ENCODE measurements at regions not wholly inside any gene's neighbourhood (a gene's known extent, or its start where the extent isn't known, plus 50 kb on each side); places are given as distances from the start of the nearest gene placed in this dataset.
"Not testable (repeated sequence)": the region's sequence is repeated elsewhere in the genome, so short reads cannot be mapped to it uniquely, and the experiment has no call there.

DNA sequence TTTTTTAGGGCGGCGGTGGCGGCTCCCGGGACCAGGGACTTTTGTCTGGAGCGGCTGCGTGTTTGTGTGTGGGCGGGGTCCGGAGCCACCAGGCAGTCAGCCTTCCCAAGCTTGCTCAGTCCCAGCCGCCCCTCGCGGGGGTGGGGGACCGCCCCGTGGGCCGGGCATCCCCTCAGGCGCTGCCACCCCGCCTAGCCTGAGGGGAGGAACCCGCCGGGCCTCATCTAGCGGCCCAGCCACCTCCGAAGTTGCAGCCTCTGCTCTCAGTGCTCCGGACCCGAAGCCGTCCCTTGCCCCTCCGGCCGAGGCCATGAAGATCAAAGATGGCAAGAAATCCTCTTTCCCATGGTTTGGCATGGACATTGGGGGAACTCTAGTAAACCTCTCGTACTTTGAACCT is 235.2 kb downstream of the OR4C45 start:
- TF ChIP-seq, protein P1, sequence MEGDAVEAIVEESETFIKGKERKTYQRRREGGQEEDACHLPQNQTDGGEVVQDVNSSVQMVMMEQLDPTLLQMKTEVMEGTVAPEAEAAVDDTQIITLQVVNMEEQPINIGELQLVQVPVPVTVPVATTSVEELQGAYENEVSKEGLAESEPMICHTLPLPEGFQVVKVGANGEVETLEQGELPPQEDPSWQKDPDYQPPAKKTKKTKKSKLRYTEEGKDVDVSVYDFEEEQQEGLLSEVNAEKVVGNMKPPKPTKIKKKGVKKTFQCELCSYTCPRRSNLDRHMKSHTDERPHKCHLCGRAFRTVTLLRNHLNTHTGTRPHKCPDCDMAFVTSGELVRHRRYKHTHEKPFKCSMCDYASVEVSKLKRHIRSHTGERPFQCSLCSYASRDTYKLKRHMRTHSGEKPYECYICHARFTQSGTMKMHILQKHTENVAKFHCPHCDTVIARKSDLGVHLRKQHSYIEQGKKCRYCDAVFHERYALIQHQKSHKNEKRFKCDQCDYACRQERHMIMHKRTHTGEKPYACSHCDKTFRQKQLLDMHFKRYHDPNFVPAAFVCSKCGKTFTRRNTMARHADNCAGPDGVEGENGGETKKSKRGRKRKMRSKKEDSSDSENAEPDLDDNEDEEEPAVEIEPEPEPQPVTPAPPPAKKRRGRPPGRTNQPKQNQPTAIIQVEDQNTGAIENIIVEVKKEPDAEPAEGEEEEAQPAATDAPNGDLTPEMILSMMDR (IDR thresholded peaks at IDR 0.05 in 4 of 5, conservative IDR thresholded peaks at IDR 0.05 in 1 of 5): no peak
- TF ChIP-seq POLR2A (IDR thresholded peaks at IDR 0.05): no peak
- intact Hi-C loops (cut with DNase I; ENCODE audit: low total_unique reads): no loop called here
- ATAC-seq: no peak
- Histone ChIP-seq H3K36me3 (no peaks in the 10 kb centered on the region), H3K4me1 (no peaks in the 10 kb centered on the region), H3K4me3 (no peak overlapping the region), H3K27ac (no peak overlapping the region), H3K9me3 (no peaks in the 10 kb centered on the region), H3K27me3 (no peaks in the 10 kb centered on the region)
- in situ Hi-C loops (cut with MboI; ENCODE audit: low sequenced_read_pairs in 4 of 4): no loop called here
- no peak for DNase-seq

DNA sequence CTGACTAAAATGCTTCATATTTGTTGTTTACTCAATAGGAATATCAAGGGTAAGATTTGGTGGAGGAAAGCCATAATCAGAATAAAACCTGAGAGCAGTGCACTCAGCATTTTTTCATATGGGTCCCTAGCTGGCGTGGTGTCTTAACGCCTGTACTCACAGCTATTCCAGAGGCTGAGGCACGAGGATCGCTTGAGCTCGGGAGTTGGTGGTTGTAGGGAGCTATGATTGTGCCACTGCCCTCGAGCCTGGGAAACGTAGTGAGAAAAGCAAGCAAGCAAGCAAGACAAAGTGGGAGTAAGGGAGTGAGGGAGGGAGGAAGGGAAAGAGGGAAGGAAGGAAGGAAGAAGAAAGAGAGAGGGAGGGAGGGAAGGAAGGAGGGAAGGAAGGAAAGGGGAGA is 242.5 kb downstream of the OR4C45 start:
- no peaks in the 10 kb centered on the region for H3K9me3 ChIP-seq
- in situ Hi-C loops (cut with MboI; ENCODE audit: low sequenced_read_pairs in 4 of 4) (no loop called here), intact Hi-C loops (cut with DNase I; ENCODE audit: low total_unique reads) (no loop called here)
- DNase-seq (no peak), ATAC-seq (no peak)
- no peaks in the 10 kb centered on the region for H3K4me1 ChIP-seq
- TF ChIP-seq, protein P1 (IDR thresholded peaks at IDR 0.05 in 4 of 5, conservative IDR thresholded peaks at IDR 0.05 in 1 of 5): no peak
- no peak for TF ChIP-seq POLR2A (IDR thresholded peaks at IDR 0.05)
- no peak overlapping the region for H3K4me3 ChIP-seq
- H3K27ac ChIP-seq: no peak overlapping the region
- no peaks in the 10 kb centered on the region for H3K36me3 ChIP-seq
- no peaks in the 10 kb centered on the region for H3K27me3 ChIP-seq

DNA sequence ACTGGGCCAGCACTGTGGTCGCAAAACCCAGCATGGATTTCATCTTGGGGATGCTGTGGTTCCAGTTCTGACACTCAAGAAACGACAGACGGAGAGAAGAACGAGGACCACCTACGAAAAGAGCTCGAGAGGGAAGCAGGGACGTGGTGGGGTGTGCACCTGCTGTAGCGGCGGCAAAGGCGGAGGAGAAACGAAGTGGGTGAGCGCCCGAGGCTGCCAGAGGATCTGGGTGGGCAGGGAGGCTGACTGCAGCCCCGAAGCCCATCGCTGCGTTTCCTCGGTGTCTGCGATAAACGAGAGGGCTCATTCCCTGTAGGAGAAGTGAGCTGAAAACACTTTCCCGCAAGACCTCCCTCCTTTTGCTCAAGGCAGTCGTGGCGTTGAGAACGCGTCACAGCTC is 246.1 kb downstream of the OR4C45 start:
- ATAC-seq: no peak
- TF ChIP-seq POLR2A (IDR thresholded peaks at IDR 0.05): no peak
- TF ChIP-seq, protein P1 (IDR thresholded peaks at IDR 0.05 in 4 of 5, conservative IDR thresholded peaks at IDR 0.05 in 1 of 5): no peak
- intact Hi-C loops (cut with DNase I; ENCODE audit: low total_unique reads): no loop called here

DNA sequence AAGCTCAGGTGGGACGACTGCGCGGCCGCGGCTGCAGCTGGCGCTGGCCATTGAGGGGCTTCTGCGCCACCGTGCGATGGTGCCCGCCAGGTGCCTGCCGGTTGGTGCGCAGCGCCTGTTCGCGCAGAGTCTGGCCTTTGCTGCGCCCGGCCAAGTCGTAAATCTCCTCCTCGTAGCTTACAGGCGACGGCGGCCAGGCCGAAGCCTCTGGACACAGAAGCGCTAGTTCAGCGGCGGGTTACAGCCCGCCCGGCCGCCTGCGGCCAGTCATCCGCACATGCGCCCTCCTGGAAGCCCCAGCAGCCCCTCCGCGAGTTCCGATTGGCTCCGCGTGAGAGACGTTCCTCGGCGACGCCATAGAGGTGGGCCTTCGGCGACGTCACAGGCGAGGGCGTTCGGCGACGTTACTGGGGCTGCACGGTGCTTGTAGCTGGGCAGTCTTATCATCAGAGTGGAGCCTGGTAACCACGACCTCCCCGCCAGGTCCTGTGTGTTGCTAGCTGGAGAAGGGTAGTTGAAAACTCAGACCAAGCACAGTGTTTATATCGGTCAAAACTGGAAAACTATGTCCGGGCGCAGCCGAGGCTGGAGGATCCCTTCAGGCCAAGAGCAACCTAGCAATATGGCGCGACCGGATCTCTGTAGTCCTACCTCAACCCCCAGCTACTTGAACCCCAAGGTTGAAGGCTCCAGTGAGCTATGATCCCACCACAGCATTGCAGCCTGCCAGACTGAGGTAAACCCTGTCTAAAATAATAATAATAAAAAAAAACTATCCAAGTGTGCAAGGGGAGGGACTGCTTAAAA is 265.7 kb downstream of the OR4C45 start:
- H3K36me3 ChIP-seq: no peaks in the 10 kb centered on the region
- in situ Hi-C loops (cut with MboI; ENCODE audit: low sequenced_read_pairs in 4 of 4): no loop called here
- no peaks in the 10 kb centered on the region for H3K9me3 ChIP-seq
- no peak for TF ChIP-seq POLR2A (IDR thresholded peaks at IDR 0.05)
- TF ChIP-seq, protein P1 (IDR thresholded peaks at IDR 0.05 in 4 of 5, conservative IDR thresholded peaks at IDR 0.05 in 1 of 5): no peak
- no peak overlapping the region for H3K27ac ChIP-seq
- no peaks in the 10 kb centered on the region for H3K4me1 ChIP-seq
- intact Hi-C loops (cut with DNase I; ENCODE audit: low total_unique reads): no loop called here
- DNase-seq (no peak), ATAC-seq (no peak)
- no peak overlapping the region for H3K4me3 ChIP-seq
- no peaks in the 10 kb centered on the region for H3K27me3 ChIP-seq

More for the DNA sequence above, 246.1 kb downstream of the OR4C45 start:
- Histone ChIP-seq H3K36me3 (no peaks in the 10 kb centered on the region), H3K27ac (no peak overlapping the region), H3K4me3 (no peak overlapping the region), H3K9me3 (no peaks in the 10 kb centered on the region), H3K4me1 (no peaks in the 10 kb centered on the region), H3K27me3 (no peaks in the 10 kb centered on the region)
- in situ Hi-C loops (cut with MboI; ENCODE audit: low sequenced_read_pairs in 4 of 4): no loop called here
- no peak for DNase-seq

DNA sequence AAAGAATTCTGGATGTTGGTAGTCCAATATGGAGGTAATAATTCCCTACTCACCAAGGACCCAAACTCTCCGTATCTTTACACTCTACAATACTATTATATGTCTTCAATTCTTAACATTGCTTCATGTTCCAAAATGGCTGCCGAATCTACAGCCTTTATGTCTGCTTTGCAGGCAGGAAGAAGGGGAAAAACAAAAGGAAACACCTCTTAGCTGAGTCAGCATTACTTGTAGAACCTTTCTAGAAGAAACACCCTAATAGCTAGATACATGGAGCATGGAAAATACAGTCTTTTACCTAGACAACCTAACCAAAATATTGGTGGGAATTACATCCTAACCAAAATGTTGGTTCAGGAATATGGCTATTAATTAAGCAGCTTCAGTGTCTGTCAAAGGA is 298.0 kb downstream of the OR4C45 start:
- H3K36me3 ChIP-seq; H3K27me3 ChIP-seq; DNase-seq; H3K4me1 ChIP-seq; H3K27ac ChIP-seq; H3K9me3 ChIP-seq; H3K4me3 ChIP-seq; intact Hi-C loops (cut with DNase I; ENCODE audit: low total_unique reads); ATAC-seq; in situ Hi-C loops (cut with MboI; ENCODE audit: low sequenced_read_pairs in 4 of 4): not testable (repeated sequence)

Measured in gastrocnemius medialis (tissue), 4 donors.